ENCODE measurements at regions not wholly inside any gene's neighbourhood (a gene's known extent, or its start where the extent isn't known, plus 50 kb on each side); places are given as distances from the start of the nearest gene placed in this dataset.

DNA sequence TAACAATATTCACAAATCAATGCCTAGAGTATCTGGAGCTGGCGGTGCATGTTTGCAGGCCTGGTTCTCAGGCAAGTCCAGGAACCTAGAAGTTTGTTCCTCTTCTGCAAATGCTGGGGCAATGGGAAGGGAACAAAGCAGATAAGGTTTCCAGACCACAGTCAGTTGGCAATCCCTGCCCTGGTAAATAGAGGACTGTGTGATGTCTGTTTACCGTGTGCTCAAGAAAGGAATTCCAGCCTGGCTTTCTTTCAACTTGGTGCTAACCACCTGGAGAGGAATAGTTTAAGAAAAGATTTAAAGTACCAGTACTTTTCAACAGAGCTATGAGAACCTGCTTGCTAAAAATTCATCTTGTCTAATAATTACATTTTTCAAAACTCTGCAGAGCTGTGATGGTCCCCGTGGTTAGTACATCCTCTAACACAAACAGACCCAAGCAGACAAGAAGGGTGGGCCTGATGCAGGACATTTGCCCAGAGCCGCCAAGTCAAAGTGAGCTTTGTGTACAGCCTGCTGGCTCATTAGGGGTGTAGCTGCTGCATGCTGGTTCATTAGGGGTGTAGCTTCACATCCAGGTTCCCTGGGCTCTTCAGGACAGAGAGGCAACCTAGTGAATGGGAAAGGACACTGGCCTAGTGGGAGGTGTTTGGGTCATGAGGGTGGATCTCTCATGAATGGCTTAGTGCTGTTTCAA, 220.5 kb downstream of the SQOR start:
- no peak for DNase-seq
- H3K4me3 ChIP-seq (ENCODE audit: low read depth, low read length), result no peak overlapping the region
- H3K36me3 ChIP-seq, result no peaks in the 10 kb centered on the region
- no peak overlapping the region for H3K27ac ChIP-seq
- TF ChIP-seq, protein P1, sequence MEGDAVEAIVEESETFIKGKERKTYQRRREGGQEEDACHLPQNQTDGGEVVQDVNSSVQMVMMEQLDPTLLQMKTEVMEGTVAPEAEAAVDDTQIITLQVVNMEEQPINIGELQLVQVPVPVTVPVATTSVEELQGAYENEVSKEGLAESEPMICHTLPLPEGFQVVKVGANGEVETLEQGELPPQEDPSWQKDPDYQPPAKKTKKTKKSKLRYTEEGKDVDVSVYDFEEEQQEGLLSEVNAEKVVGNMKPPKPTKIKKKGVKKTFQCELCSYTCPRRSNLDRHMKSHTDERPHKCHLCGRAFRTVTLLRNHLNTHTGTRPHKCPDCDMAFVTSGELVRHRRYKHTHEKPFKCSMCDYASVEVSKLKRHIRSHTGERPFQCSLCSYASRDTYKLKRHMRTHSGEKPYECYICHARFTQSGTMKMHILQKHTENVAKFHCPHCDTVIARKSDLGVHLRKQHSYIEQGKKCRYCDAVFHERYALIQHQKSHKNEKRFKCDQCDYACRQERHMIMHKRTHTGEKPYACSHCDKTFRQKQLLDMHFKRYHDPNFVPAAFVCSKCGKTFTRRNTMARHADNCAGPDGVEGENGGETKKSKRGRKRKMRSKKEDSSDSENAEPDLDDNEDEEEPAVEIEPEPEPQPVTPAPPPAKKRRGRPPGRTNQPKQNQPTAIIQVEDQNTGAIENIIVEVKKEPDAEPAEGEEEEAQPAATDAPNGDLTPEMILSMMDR (IDR thresholded peaks at IDR 0.05; ENCODE audit: low read depth, low read length), result no peak
- H3K9me3 ChIP-seq (ENCODE audit: severe bottlenecking), result no peaks in the 10 kb centered on the region
- no peaks in the 10 kb centered on the region for H3K27me3 ChIP-seq (ENCODE audit: insufficient read depth, low read depth, severe bottlenecking)

GRCh38 chr15:45855907-45856579, 221.2 kb downstream of the SQOR start:
- Histone ChIP-seq H3K9me3 (ENCODE audit: severe bottlenecking) (no peaks in the 10 kb centered on the region), H3K4me3 (ENCODE audit: low read depth, low read length) (no peak overlapping the region), H3K27ac (no peak overlapping the region), H3K27me3 (ENCODE audit: insufficient read depth, low read depth, severe bottlenecking) (no peaks in the 10 kb centered on the region), H3K36me3 (no peaks in the 10 kb centered on the region)
- no peak for DNase-seq
- TF ChIP-seq, protein P1 (IDR thresholded peaks at IDR 0.05; ENCODE audit: low read depth, low read length), result no peak

- H3K36me3 ChIP-seq, result no peaks in the 10 kb centered on the region
- H3K4me3 ChIP-seq (ENCODE audit: low read depth, low read length), result no peak overlapping the region
- no peaks in the 10 kb centered on the region for H3K9me3 ChIP-seq (ENCODE audit: severe bottlenecking)
- DNase-seq, result no peak
- H3K27me3 ChIP-seq (ENCODE audit: insufficient read depth, low read depth, severe bottlenecking), result no peaks in the 10 kb centered on the region
- TF ChIP-seq, protein P1 (IDR thresholded peaks at IDR 0.05; ENCODE audit: low read depth, low read length), result no peak
- H3K27ac ChIP-seq, result no peak overlapping the region
These were observed 222.5 kb downstream of the SQOR start for GRCh38 chr15:45857291-45857690.

GRCh38 chr15:45858491-45858890, 223.7 kb downstream of the SQOR start:
- Histone ChIP-seq H3K4me3 (ENCODE audit: low read depth, low read length) (no peak overlapping the region), H3K27ac (no peak overlapping the region), H3K9me3 (ENCODE audit: severe bottlenecking) (no peaks in the 10 kb centered on the region), H3K27me3 (ENCODE audit: insufficient read depth, low read depth, severe bottlenecking) (no peaks in the 10 kb centered on the region), H3K36me3 (no peaks in the 10 kb centered on the region)
- TF ChIP-seq, protein P1 (IDR thresholded peaks at IDR 0.05; ENCODE audit: low read depth, low read length), result no peak
- DNase-seq, result no peak

GRCh38 chr15:45862034-45862433, 227.2 kb downstream of the SQOR start:
- DNase-seq, result no peak
- Histone ChIP-seq H3K9me3 (ENCODE audit: severe bottlenecking) (no peaks in the 10 kb centered on the region), H3K27ac (no peak overlapping the region), H3K36me3 (no peaks in the 10 kb centered on the region), H3K4me3 (ENCODE audit: low read depth, low read length) (no peak overlapping the region), H3K27me3 (ENCODE audit: insufficient read depth, low read depth, severe bottlenecking) (no peaks in the 10 kb centered on the region)
- TF ChIP-seq, protein P1 (IDR thresholded peaks at IDR 0.05; ENCODE audit: low read depth, low read length), result no peak

All from WERI-Rb-1 (cell line).